Stimulated activated naive B cell treated with anti-CD40 and anti-IgM and Interleukin-4, amounts not matched to agents 10 μg/mL and 1 μg/mL and 100 μg/mL, for 72 hours (primary cell): ENCODE measurements at regions not wholly inside any gene's neighbourhood (a gene's known extent, or its start where the extent isn't known, plus 50 kb on each side); places are given as distances from the start of the nearest gene placed in this dataset.
"Not testable (repeated sequence)": the region's sequence is repeated elsewhere in the genome, so short reads cannot be mapped to it uniquely, and the experiment has no call there.

Source experiments
- ATAC-seq, 2 donors: fragments of 150-1000 bp; cut with Tn5 transposase; replicated peaks; 2 replicates each; pipeline ENCODE4 v1.10.0; 2021; ENCODE audit warnings: moderate library complexity in 1 of 2
- DNase-seq: peaks from one replicate; pipeline ENCODE4 v3.0.0; 2021
- H3K27ac Mint-ChIP-seq: one replicate; pipeline ENCODE4 v1.8.0; 2022; ENCODE audit warnings: mild to moderate bottlenecking, mixed read lengths
- H3K27me3 Mint-ChIP-seq, 2 donors: one replicate each; pipeline ENCODE4 v1.8.0; 2022; ENCODE audit warnings: mixed read lengths in 2 of 2
- H3K36me3 Mint-ChIP-seq, 2 donors: one replicate each; pipeline ENCODE4 v1.8.0; 2022; ENCODE audit warnings: mixed read lengths in 2 of 2, mild to moderate bottlenecking in 1 of 2
- H3K4me1 Mint-ChIP-seq, 2 donors: one replicate each; pipeline ENCODE4 v1.8.0; 2022; ENCODE audit warnings: mixed read lengths in 2 of 2, mild to moderate bottlenecking in 1 of 2
- H3K4me3 Mint-ChIP-seq, 2 donors: one replicate each; pipeline ENCODE4 v1.8.0; 2022; ENCODE audit warnings: mild to moderate bottlenecking in 2 of 2, mixed read lengths in 2 of 2, moderate library complexity in 1 of 2
- H3K9me3 Mint-ChIP-seq, 2 donors: one replicate each; pipeline ENCODE4 v1.8.0; 2022; ENCODE audit warnings: mixed read lengths in 2 of 2, mild to moderate bottlenecking in 1 of 2

GRCh38 chr4:184335520-184335919, 117.8 kb upstream of the ENPP6 start:
- no peak for ATAC-seq
- Mint-ChIP-seq H3K9me3 (peaks cover 3 to 5% of the 10 kb centered on the region in 2 donors), H3K4me3 (no peak overlapping the region), H3K36me3 (peaks cover 4 to 14% of the 10 kb centered on the region in 2 donors), H3K27ac (no peak overlapping the region), H3K4me1 (peaks cover 40 to 58% of the 10 kb centered on the region in 2 donors), H3K27me3 (no peaks in the 10 kb centered on the region)
- no peak for DNase-seq

- DNase-seq, H3K9me3 Mint-ChIP-seq, ATAC-seq, H3K27me3 Mint-ChIP-seq: not testable (repeated sequence)
- peaks cover 4 to 18% of the 10 kb centered on the region in 2 donors for H3K36me3 Mint-ChIP-seq
- peaks cover 53 to 67% of the 10 kb centered on the region in 2 donors for H3K4me1 Mint-ChIP-seq
- H3K4me3 Mint-ChIP-seq: peak overlapping the region; percentile 25 to 46
- peak overlapping the region; percentile 84 for H3K27ac Mint-ChIP-seq
These were observed 115.8 kb upstream of the ENPP6 start for GRCh38 chr4:184333446-184333845.

- peak overlapping the region; percentile 99 for H3K27ac Mint-ChIP-seq
- H3K4me3 Mint-ChIP-seq: no peak overlapping the region
- H3K9me3 Mint-ChIP-seq: no peaks in the 10 kb centered on the region
- no peak for DNase-seq
- H3K4me1 Mint-ChIP-seq: peaks cover 67 to 86% of the 10 kb centered on the region in 2 donors
- H3K36me3 Mint-ChIP-seq: peaks cover 0 to 10% of the 10 kb centered on the region in 2 donors
- no peaks in the 10 kb centered on the region for H3K27me3 Mint-ChIP-seq
- no peak for ATAC-seq
These were observed 113.8 kb upstream of the ENPP6 start for GRCh38 chr4:184331268-184331995.

GRCh38 chr4:184330517-184331094, 112.9 kb upstream of the ENPP6 start:
- H3K9me3 Mint-ChIP-seq, ATAC-seq, DNase-seq, H3K27me3 Mint-ChIP-seq: not testable (repeated sequence)
- Mint-ChIP-seq H3K4me3 (peak overlapping the region; percentile 47 to 74), H3K4me1 (peaks cover 65 to 89% of the 10 kb centered on the region in 2 donors), H3K27ac (peak overlapping the region; percentile 99), H3K36me3 (peaks cover 0 to 16% of the 10 kb centered on the region in 2 donors)

- ATAC-seq (peak; percentile 71 to 75), DNase-seq (peak; percentile 85)
- Mint-ChIP-seq H3K4me3 (peak overlapping the region; percentile 52 to 74), H3K9me3 (peaks cover 0 to 3% of the 10 kb centered on the region in 2 donors), H3K36me3 (peaks cover 0 to 21% of the 10 kb centered on the region in 2 donors), H3K27me3 (no peaks in the 10 kb centered on the region), H3K27ac (peak overlapping the region; percentile 99), H3K4me1 (peaks cover 60 to 82% of the 10 kb centered on the region in 2 donors)
These were observed 112.2 kb upstream of the ENPP6 start for GRCh38 chr4:184329659-184330400.

GRCh38 chr4:184329235-184329634, 111.6 kb upstream of the ENPP6 start:
- no peak for ATAC-seq
- Mint-ChIP-seq H3K36me3 (peaks cover 0 to 21% of the 10 kb centered on the region in 2 donors), H3K27me3 (no peaks in the 10 kb centered on the region), H3K9me3 (peaks cover 0 to 3% of the 10 kb centered on the region in 2 donors), H3K27ac (peak overlapping the region; percentile 99), H3K4me1 (peaks cover 62 to 85% of the 10 kb centered on the region in 2 donors), H3K4me3 (peak overlapping the region; percentile 52 to 74)
- no peak for DNase-seq

GRCh38 chr4:184328022-184328736, 110.5 kb upstream of the ENPP6 start:
- Mint-ChIP-seq H3K4me3 (peak overlapping the region; percentile 72 to 78), H3K27me3 (no peaks in the 10 kb centered on the region), H3K9me3 (peaks cover 0 to 3% of the 10 kb centered on the region in 2 donors), H3K36me3 (peaks cover 0 to 14% of the 10 kb centered on the region in 2 donors), H3K27ac (peak overlapping the region; percentile 98), H3K4me1 (peaks cover 63 to 89% of the 10 kb centered on the region in 2 donors)
- ATAC-seq (peak; percentile 86 to 90), DNase-seq (peak; percentile 87)

- Mint-ChIP-seq H3K27me3 (no peaks in the 10 kb centered on the region), H3K27ac (no peak overlapping the region), H3K4me3 (no peak overlapping the region), H3K9me3 (peaks cover 0 to 3% of the 10 kb centered on the region in 2 donors), H3K4me1 (peaks cover 44 to 79% of the 10 kb centered on the region in 2 donors), H3K36me3 (peaks cover 2 to 11% of the 10 kb centered on the region in 2 donors)
- no peak for ATAC-seq
- DNase-seq: no peak
These were observed 107.3 kb upstream of the ENPP6 start for GRCh38 chr4:184324939-184325477.

GRCh38 chr4:184322328-184323025, 104.8 kb upstream of the ENPP6 start:
- DNase-seq (no peak), ATAC-seq (no peak)
- Mint-ChIP-seq H3K4me3 (no peak overlapping the region), H3K4me1 (peaks cover 39 to 78% of the 10 kb centered on the region in 2 donors), H3K27me3 (no peaks in the 10 kb centered on the region), H3K9me3 (peaks cover 0 to 3% of the 10 kb centered on the region in 2 donors), H3K27ac (peak overlapping the region; percentile 72), H3K36me3 (peaks cover 2 to 10% of the 10 kb centered on the region in 2 donors)

- Mint-ChIP-seq H3K9me3 (peaks cover 0 to 3% of the 10 kb centered on the region in 2 donors), H3K4me3 (no peak overlapping the region), H3K4me1 (peaks cover 46 to 78% of the 10 kb centered on the region in 2 donors), H3K27ac (peak overlapping the region; percentile 95), H3K36me3 (peaks cover 5 to 10% of the 10 kb centered on the region in 2 donors), H3K27me3 (no peaks in the 10 kb centered on the region)
- DNase-seq (no peak), ATAC-seq (no peak)
These were observed 103.0 kb upstream of the ENPP6 start for GRCh38 chr4:184320631-184321030.

- no peaks in the 10 kb centered on the region for H3K27me3 Mint-ChIP-seq
- ATAC-seq (no peak), DNase-seq (no peak)
- H3K4me3 Mint-ChIP-seq: peak overlapping the region; percentile 8 to 12
- H3K27ac Mint-ChIP-seq: peak overlapping the region; percentile 96
- H3K4me1 Mint-ChIP-seq: peaks cover 55 to 84% of the 10 kb centered on the region in 2 donors
- H3K36me3 Mint-ChIP-seq: peaks cover 8 to 9% of the 10 kb centered on the region in 2 donors
- no peaks in the 10 kb centered on the region for H3K9me3 Mint-ChIP-seq
These were observed 101.2 kb upstream of the ENPP6 start for GRCh38 chr4:184318852-184319251.

GRCh38 chr4:184317234-184317918, 99.7 kb upstream of the ENPP6 start:
- peaks cover 66 to 84% of the 10 kb centered on the region in 2 donors for H3K4me1 Mint-ChIP-seq
- peak overlapping the region; percentile 96 for H3K27ac Mint-ChIP-seq
- H3K4me3 Mint-ChIP-seq: peak overlapping the region; percentile 17 to 46
- DNase-seq (no peak), ATAC-seq (no peak)
- no peaks in the 10 kb centered on the region for H3K9me3 Mint-ChIP-seq
- no peaks in the 10 kb centered on the region for H3K27me3 Mint-ChIP-seq
- H3K36me3 Mint-ChIP-seq: peaks cover 15 to 21% of the 10 kb centered on the region in 2 donors

- no peak for DNase-seq
- no peak overlapping the region for H3K4me3 Mint-ChIP-seq
- H3K27ac Mint-ChIP-seq: peak overlapping the region; percentile 96
- H3K36me3 Mint-ChIP-seq: peaks cover 16 to 25% of the 10 kb centered on the region in 2 donors
- H3K4me1 Mint-ChIP-seq: peaks cover 69 to 86% of the 10 kb centered on the region in 2 donors
- ATAC-seq: no peak
- H3K9me3 Mint-ChIP-seq: no peaks in the 10 kb centered on the region
- H3K27me3 Mint-ChIP-seq: no peaks in the 10 kb centered on the region
These were observed 99.1 kb upstream of the ENPP6 start for GRCh38 chr4:184316821-184317220.
